ENCODE measurements at regions not wholly inside any gene's neighbourhood (a gene's known extent, or its start where the extent isn't known, plus 50 kb on each side); places are given as distances from the start of the nearest gene placed in this dataset.
"Not testable (repeated sequence)": the region's sequence is repeated elsewhere in the genome, so short reads cannot be mapped to it uniquely, and the experiment has no call there.

DNA sequence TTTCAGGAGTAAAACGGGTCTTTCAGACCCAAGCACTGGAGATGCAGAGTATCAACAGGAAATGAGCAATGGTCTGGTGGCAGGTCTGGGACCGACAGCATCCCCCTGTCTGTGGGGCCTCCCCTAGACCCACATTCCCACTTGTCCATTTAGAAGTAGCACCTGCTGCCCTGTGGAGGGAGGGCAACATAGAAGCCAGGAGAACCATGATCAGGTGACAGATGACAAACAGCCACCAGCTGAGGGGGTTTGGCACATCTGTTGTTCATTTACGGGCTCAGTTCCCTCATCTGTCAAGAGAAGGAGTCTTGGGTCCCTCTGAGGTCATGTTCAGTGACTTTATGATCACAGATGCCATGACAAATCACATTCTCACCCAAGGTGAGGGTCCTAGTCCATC lies 77.9 kb upstream of the SLC66A3 start:
- DNase-seq, result no peak

DNA sequence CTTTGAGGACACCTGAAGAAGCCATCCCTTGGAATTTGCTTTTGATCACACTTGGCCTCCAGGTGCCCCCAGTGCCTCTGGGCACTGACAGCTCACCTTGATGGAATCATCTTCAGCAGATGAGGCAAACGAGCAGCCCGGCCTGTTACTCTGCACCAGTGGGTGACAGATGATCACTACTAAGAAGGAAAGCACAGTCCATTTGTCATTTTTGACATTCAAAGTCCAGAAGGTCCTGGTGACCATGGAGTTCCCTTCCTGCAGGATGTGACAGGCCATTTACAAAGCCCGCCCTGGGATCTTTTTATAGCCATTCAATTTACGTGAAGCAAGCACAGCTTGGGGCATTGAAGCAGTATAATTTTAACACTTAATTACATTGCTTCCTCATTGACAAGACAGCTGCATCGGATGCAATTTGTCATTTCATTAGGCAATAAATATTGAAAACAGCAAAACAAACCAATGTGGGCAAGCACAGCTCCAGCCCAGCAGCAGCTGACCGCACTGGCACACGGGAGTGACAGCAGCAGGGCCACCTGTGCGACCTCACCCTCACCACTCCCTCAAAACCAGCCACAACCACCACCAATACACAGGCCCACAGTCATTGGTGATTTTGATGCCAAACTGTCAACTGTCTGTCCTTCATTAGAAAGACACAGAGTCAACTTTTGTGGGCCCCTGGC lies 76.0 kb upstream of the SLC66A3 start:
- DNase-seq, result no peak

GRCh38 chr2:11080253-11081115 lies 74.8 kb upstream of the SLC66A3 start:
- DNase-seq, result no peak

DNA sequence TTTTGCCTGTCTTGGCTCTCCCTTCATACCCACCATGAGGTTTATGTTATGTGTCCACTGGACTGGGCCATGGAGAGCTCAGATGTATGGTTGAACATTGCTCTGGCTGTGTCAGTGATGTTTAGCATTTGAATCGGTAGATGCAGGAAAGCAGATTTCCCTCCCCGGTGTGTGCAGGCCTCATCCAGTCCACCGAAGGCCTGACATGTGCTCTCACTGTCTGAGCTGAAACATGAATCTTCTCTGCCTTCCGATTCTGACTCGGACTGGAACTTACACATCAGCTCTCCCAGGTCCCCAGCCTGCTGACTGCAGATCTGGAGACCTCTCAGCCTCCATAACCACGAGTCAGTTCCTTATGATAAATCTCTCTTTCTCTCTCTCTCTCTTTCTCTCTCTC lies 72.4 kb upstream of the SLC66A3 start:
- no peak for DNase-seq

GRCh38 chr2:11088821-11089220 lies 66.4 kb upstream of the SLC66A3 start:
- DNase-seq, result not testable (repeated sequence)

GRCh38 chr2:11090187-11090586 lies 65.1 kb upstream of the SLC66A3 start:
- no peak for DNase-seq

DNA sequence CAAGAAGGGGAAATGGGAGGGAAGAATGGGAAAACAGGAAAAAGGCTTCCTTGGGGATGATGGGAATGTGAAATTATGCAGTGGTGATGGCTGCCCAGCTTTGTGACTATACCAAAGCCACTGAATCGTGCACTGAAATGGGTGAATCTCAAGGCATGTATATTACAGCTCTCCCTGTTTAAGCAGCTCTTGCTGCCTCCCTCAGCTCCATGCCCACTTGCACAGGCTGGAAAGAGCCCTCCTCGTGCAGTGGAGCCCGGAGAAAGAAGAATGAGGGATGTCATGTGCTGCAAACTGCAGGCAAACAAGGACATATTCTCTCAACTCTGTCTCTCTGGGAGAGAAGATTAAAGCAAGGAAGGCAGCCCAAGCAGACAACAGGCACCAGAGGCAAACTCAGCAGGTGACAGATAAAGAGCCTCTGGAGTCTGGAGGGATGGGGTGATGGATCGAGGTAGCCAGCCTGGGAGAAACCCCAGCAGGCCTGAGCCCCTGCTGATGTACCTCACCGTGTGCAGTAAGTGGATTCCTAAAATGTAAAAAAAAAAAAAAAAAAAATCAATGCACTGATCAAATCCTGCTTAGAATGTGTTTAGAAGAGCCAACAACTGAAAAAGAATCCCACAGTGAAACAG lies 62.4 kb upstream of the SLC66A3 start:
- DNase-seq, result no peak

GRCh38 chr2:11093467-11093866 lies 61.8 kb upstream of the SLC66A3 start:
- no peak for DNase-seq

- DNase-seq, result no peak
Observed at GRCh38 chr2:11094021-11094810, 61.1 kb upstream of the SLC66A3 start.

- no peak for DNase-seq
Observed at GRCh38 chr2:11096591-11096990, 58.7 kb upstream of the SLC66A3 start.

DNA sequence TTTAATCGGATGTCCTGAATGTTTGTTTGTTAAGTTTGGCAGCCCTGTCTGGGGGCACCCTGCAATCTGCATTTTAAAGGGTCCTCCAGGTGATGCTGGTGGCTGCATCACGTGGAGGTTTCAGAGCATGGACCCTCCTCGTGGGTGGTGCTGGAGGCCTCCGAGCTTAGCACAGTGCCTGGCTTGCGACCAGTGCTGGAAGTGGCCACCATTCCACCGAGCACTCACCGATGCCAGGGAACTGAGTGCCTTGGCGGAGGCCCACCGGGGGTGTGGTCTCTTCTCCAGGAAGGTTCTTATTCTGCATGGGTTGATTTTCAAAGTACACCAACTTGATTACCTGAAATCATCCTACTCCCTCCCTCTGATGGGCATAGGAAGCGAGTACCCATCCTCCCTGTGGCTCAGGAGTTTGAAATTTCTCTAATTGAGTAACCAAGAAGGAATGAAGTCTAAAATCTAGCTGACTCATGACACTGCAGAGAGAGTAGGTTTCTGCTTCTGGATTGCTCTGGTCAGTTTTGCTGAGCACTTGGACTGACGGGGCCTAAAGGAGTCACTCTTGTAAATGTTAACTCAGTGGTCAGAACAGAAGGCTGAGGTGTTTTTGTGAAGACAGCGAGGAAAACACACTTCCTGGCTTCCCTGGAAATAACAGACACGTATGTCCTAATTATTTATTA lies 58.1 kb upstream of the SLC66A3 start:
- no peak for DNase-seq

DNA sequence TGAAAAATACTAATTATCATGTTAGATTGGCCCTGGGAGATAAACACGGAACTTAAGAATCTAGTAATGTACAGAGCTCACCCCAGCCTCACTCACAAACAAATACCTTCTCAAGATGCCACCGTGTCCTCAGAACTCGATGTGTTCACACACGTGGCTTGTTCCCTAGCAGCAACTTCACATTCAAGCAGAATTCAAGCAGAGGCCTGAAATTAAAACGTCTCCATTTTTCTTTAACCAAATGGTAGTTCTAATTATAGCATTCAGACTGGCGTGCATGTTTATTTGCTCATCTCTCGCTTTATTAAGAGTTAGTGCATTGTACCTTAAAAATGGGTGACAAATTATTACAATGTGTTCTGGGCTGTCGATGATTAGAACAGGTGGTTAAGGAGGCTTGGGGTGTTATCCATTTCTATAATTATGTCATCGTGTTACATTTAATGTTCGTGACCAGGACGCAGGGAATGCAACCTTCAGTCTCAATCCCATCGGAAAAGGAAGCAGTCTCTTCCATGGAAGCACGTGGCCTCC lies 57.3 kb upstream of the SLC66A3 start:
- no peak for DNase-seq

DNA sequence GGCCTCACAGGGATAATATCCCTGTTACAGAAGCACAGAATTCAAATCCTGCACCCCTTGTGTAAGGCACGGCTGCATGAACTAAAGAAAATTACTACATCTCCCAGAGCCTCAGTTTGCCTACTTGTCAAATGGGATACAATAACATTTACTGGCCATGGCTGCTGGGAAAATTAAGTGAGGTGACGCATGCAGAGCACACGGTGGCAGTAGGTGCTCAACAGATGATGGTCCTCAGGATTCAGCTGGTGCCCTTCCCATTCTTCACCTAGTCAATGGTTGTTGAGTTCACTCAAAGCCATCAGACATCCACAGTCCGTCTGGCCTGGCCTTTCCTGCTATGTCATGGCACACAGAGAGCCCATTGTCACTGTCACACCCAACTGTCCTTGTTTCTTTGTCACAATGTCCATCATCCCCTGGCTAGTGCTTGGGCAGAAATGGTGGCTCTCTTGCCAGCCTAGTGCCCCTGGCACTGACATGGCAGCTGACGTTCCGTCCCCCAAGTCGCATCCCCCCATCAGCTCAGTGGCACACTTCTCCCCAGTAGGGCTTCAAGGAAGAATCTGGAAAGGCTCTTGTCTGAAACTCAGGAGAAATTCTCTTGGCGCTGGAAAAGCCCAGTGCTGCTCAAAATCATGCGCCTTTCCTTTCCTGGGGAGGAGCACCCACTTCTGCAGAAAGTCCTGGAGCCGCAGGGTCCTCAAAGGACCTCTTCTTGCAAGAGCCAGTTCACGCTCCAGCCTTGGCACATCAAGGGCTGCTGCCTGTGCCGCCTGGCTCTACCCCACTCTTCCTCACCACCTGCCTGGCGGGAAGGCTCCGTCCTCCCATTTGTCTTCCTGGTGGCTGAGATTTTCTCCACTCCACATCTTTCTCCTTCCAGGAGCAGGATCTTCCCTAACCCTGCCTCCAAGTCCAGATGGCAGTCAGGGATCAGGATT lies 55.9 kb upstream of the SLC66A3 start:
- DNase-seq, result no peak

- no peak for DNase-seq
Observed at GRCh38 chr2:11100130-11100529, 55.1 kb upstream of the SLC66A3 start.

- DNase-seq, result no peak
Observed at GRCh38 chr2:11100976-11101375, 54.3 kb upstream of the SLC66A3 start.

- DNase-seq, result no peak
Observed at GRCh38 chr2:11101430-11101829, 53.8 kb upstream of the SLC66A3 start.

DNA sequence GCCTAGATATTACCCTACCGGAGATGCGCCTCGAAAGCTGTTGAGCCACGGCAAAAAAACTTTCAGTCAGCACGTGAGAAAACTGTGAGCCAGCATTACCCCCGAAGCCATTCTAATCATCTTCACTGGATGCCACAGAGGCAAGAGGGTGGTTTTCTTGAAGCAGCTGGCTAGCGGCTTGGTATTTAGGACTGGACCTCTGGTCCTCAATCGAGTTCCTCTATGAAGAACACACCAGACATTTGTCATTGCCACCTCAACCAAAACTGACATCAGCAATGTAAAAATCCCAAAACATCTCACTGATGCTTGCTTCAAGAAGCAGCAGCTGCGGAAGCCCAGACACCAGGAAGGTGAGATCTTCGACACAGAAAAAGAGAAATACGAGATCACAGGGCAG lies 52.8 kb upstream of the SLC66A3 start:
- DNase-seq, result no peak

DNA sequence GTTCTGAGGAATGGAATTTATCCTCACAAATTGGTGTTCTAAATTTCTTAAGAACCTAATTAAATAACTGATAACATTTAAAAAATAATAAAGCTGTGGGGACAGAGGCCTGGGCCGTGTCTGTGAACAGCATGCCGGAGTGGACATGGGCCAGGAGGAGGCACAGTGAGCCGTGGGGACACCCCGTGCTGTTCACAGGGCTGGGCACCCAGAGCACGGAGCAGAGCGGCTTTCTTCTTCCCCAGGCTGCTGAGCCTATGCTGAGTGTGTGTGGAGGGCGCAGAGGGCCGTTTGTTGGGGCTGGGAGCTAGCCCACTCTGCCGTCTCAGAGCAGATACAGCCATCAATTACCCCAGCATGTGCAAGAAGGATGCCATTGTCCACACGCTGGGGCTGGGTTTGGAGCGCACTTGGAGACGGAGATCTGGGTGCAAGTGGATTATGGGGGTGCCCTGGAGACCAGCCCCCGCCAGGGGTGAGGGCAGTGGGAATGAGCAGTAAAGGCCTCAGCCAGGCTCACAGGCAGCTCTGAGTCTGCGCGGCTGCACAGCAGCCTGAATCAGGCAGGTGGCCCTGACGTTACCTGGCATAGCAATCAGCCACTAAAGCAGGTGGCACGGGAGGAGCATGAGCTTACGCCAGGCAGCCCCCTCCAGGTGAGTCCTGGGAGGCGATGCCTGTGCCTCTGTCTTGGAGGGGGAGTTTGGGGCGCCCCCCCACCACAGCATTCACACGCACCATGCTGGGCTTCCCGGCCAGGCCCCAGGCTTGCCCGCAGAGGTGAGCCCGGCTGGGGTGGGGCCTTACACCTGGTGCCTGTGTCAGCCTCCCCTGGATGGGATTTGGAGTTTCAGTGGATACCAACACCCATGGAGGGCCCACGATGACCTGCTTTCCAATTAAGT lies 52.1 kb upstream of the SLC66A3 start:
- DNase-seq, result no peak

DNA sequence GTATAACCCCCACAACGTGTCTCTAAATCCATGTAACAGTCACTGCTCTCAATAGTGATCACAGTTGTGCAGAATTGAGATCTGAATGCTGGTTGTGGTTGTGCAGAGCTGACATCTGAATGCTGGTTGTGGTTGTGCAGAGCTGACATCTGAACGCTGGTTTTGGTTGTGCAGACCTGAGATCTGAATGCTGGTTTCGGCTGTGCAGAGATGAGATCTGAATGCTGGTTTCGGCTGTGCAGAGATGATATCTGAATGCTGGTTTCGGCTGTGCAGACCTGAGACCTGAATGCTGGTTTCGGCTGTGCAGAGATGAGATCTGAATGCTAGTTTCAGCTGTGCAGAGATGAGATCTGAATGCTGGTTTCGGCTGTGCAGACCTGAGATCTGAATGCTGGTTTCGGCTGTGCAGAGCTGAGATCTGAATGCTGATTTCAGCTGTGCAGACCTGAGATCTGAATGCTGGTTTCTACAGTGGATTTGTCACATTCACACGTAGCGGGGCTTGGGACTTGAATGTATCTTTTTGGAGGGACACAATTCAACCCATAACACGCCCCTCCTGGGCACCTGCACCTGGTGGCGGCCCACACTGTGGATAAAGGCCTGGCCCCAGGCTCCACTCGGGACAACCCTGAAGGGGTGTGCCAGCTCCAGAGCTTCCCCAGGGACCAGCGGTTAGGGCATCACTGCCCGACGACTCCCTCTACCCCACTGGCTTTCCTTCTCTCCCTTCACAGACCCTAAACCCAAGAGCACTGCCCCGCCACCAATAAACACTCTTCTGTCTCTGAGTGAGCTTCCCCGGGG lies 51.1 kb upstream of the SLC66A3 start:
- DNase-seq, result peak; percentile 29 to 43
